ENCODE measurements at regions not wholly inside any gene's neighbourhood (a gene's known extent, or its start where the extent isn't known, plus 50 kb on each side); places are given as distances from the start of the nearest gene placed in this dataset.

GRCh38 chr12:69115099-69115498, 124.3 kb upstream of the CPSF6 start:
- TF ChIP-seq EZH2 (IDR thresholded peaks at IDR 0.05), result no peak
- no peak for TF ChIP-seq POLR2AphosphoS5 (IDR thresholded peaks at IDR 0.05; ENCODE audit: borderline replicate concordance, low read depth, low read length)
